HepG2 (cell line): ENCODE measurements at regions not wholly inside any gene's neighbourhood (a gene's known extent, or its start where the extent isn't known, plus 50 kb on each side); places are given as distances from the start of the nearest gene placed in this dataset.

Experiments used
- CREM ChIP-seq, 2 experiments: sonication (generic) in 1 of 2; formaldehyde crosslinking in 1 of 2; IDR thresholded peaks; 2 replicates each; pipeline versions ENCODE4 v1.4.0 to v1.6.1; 2016 to 2020; ENCODE audit warnings: antibody characterized with exemption in 1 of 2, mild to moderate bottlenecking in 1 of 2, missing genetic modification reagents in 1 of 2
- E2F1 ChIP-seq: sonication (generic); formaldehyde crosslinking; IDR thresholded peaks from 2 replicates; pipeline ENCODE4 v1.5.0; 2020; ENCODE audit warnings: missing genetic modification reagents
- EZH2 ChIP-seq: conservative IDR thresholded peaks from 2 replicates; pipeline ENCODE4 v1.6.1; 2012; ENCODE audit warnings: mild to moderate bottlenecking, low read depth, low read length, moderate library complexity
- GATAD2A ChIP-seq: IDR thresholded peaks from 2 replicates; pipeline ENCODE4 v1.6.1; 2016
- HNRNPL ChIP-seq: fragments of 200-400 bp; formaldehyde crosslinking; IDR thresholded peaks from 2 replicates; pipeline ENCODE4 v1.6.1; 2017; ENCODE audit warnings: mild to moderate bottlenecking, low read depth, low read length
- ISX ChIP-seq: sonication (generic); formaldehyde crosslinking; conservative IDR thresholded peaks from 2 replicates; pipeline ENCODE4 v1.5.0; 2020; ENCODE audit warnings: missing genetic modification reagents
- KDM3A ChIP-seq: IDR thresholded peaks from 2 replicates; pipeline ENCODE4 v1.6.1; 2018; ENCODE audit warnings: low read depth, missing compliant biosample characterization
- KDM6A ChIP-seq: IDR thresholded peaks from 2 replicates; pipeline ENCODE4 v1.6.1; 2016; ENCODE audit warnings: low read depth
- KLF12 ChIP-seq: sonication (generic); formaldehyde crosslinking; IDR thresholded peaks from 2 replicates; pipeline ENCODE4 v1.4.0; 2020; ENCODE audit warnings: missing genetic modification reagents, borderline replicate concordance
- KMT2A ChIP-seq: sonication (generic); formaldehyde crosslinking; IDR thresholded peaks from 2 replicates; pipeline ENCODE4 v1.4.0; 2020; ENCODE audit warnings: missing genetic modification reagents
- NFE2L2 ChIP-seq: fragments of 150-350 bp; IDR thresholded peaks from 2 replicates; pipeline ENCODE4 v1.6.1; 2014; ENCODE audit warnings: low read length
- NFIC ChIP-seq: IDR thresholded peaks from 2 replicates; pipeline ENCODE4 v1.6.1; 2012; ENCODE audit warnings: mild to moderate bottlenecking, low read length, inconsistent platforms
- REL ChIP-seq: sonication (generic); formaldehyde crosslinking; conservative IDR thresholded peaks from 2 replicates; pipeline ENCODE4 v1.8.0; 2022; ENCODE audit warnings: mild to moderate bottlenecking, missing genetic modification reagents, moderate library complexity
- RFX1 ChIP-seq: fragments of 450-650 bp; IDR thresholded peaks from 2 replicates; pipeline ENCODE4 v1.6.1; 2017
- SRSF4 ChIP-seq: fragments of 200-400 bp; formaldehyde crosslinking; IDR thresholded peaks from one replicate; pipeline ENCODE4 v1.6.1; 2018; ENCODE audit warnings: mild to moderate bottlenecking, low read depth, low read length, moderate library complexity; ENCODE audit not compliant: poor library complexity, severe bottlenecking
- TSC22D2 ChIP-seq: sonication (generic); formaldehyde crosslinking; IDR thresholded peaks from 2 replicates; pipeline ENCODE4 v1.5.1; 2020; ENCODE audit warnings: missing genetic modification reagents, mild to moderate bottlenecking, borderline replicate concordance
- ZFYVE20 ChIP-seq: sonication (generic); formaldehyde crosslinking; IDR thresholded peaks from 2 replicates; pipeline ENCODE4 v1.8.0; 2023; ENCODE audit warnings: low read depth, mild to moderate bottlenecking, moderate library complexity, missing genetic modification reagents, borderline replicate concordance
- ZKSCAN5 ChIP-seq: sonication (generic); formaldehyde crosslinking; IDR thresholded peaks from 2 replicates; pipeline ENCODE4 v1.5.1; 2020; ENCODE audit warnings: mild to moderate bottlenecking, missing genetic modification reagents
- ZNF512 ChIP-seq: sonication (generic); formaldehyde crosslinking; IDR thresholded peaks from 2 replicates; pipeline ENCODE4 v1.4.0; 2020; ENCODE audit warnings: mild to moderate bottlenecking, missing genetic modification reagents
- ZNF512B ChIP-seq: sonication (generic); formaldehyde crosslinking; IDR thresholded peaks from 2 replicates; pipeline ENCODE4 v1.5.1; 2020; ENCODE audit warnings: missing genetic modification reagents, mild to moderate bottlenecking, borderline replicate concordance
- ZNF614 ChIP-seq: IDR thresholded peaks from 2 replicates; pipeline ENCODE4 v1.6.1; 2018; ENCODE audit warnings: missing biosample characterization, missing genetic modification reagents, inconsistent platforms, borderline replicate concordance
- ZNF629 ChIP-seq: sonication (generic); formaldehyde crosslinking; conservative IDR thresholded peaks from 2 replicates; pipeline ENCODE4 v1.5.0; 2020; ENCODE audit warnings: missing genetic modification reagents
- ZNF776 ChIP-seq: sonication (generic); formaldehyde crosslinking; IDR thresholded peaks from 2 replicates; pipeline ENCODE4 v1.4.0; 2020; ENCODE audit warnings: mild to moderate bottlenecking, missing genetic modification reagents
- TF ChIP-seq, protein P1 (sequence below): sonication (generic); formaldehyde crosslinking; IDR thresholded peaks from 2 replicates; pipeline ENCODE4 v1.8.1; 2023; ENCODE audit warnings: missing genetic modification reagents, mild to moderate bottlenecking, borderline replicate concordance
- TF ChIP-seq, protein P2 (sequence below): sonication (generic); formaldehyde crosslinking; IDR thresholded peaks from 2 replicates; pipeline ENCODE4 v1.4.0; 2020; ENCODE audit warnings: missing genetic modification reagents; ENCODE audit errors: not compliant biosample characterization

DNA sequence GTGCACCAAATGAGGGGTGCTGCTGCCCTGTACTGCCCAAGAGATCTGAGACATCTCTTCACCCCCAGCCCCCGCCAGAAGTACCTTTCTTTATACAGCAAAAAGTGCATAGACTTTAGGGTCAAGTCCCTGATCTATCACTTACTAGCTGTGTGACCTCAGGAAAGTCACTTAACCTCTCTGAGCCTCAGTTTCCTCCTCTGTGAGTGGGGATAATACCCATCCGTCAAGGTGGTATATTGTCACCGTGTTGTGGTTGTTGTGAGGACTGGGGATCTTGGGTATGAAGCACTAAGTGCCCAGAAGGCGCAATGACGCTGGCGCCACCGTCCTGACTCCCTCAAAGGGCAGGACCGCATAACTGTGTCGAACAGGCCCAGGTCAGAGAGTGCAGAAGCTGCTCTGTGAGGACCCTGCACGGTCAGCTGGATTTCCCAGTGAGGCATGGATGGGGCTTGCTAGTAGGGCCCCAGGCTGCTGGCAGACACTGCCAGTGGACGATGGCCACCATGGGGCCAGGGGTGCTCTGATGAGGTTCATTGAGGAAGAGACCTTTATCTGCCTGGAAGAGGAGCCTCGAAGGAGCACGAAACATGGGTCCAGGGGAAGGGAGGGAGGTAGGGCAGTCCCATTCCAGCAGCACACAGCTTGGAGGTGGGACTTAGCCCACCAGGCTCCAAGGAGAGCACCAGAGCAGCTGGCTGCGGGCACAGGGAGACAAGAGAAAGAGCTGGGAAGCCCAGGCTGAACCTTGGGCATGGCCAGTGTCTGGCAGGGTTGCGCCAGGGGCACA is 61.8 kb upstream of the LAPTM4A start (continued):
- TF ChIP-seq CREM (IDR thresholded peaks at IDR 0.05) (no peak), CREM (CRISPR knock-in tag; IDR thresholded peaks at IDR 0.05) (no peak), KDM6A (CRISPR knock-in tag) (no peak), ZNF629 (CRISPR knock-in tag) (no peak), REL (CRISPR knock-in tag) (no peak), ZKSCAN5 (CRISPR knock-in tag) (no peak), ZFYVE20 (CRISPR knock-in tag) (no peak), RFX1 (no peak), ZNF512 (CRISPR knock-in tag) (no peak), HNRNPL (no peak), ISX (CRISPR knock-in tag) (no peak), SRSF4 (no peak), GATAD2A (CRISPR knock-in tag) (no peak), NFIC (no peak), ZNF776 (no peak), EZH2 (no peak), ZNF614 (CRISPR knock-in tag) (no peak), KDM3A (no peak), NFE2L2 (no peak), KLF12 (CRISPR knock-in tag) (no peak), TSC22D2 (CRISPR knock-in tag) (no peak), KMT2A (CRISPR knock-in tag) (no peak), ZNF512B (CRISPR knock-in tag) (no peak), E2F1 (no peak)
- TF ChIP-seq, protein P1, sequence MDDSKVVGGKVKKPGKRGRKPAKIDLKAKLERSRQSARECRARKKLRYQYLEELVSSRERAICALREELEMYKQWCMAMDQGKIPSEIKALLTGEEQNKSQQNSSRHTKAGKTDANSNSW (CRISPR knock-in tag) = no peak
- TF ChIP-seq, protein P2, sequence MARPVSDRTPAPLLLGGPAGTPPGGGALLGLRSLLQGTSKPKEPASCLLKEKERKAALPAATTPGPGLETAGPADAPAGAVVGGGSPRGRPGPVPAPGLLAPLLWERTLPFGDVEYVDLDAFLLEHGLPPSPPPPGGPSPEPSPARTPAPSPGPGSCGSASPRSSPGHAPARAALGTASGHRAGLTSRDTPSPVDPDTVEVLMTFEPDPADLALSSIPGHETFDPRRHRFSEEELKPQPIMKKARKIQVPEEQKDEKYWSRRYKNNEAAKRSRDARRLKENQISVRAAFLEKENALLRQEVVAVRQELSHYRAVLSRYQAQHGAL (CRISPR knock-in tag) = no peak
